Mammary epithelial cell (primary cell): ENCODE measurements at regions not wholly inside any gene's neighbourhood (a gene's known extent, or its start where the extent isn't known, plus 50 kb on each side); places are given as distances from the start of the nearest gene placed in this dataset.
"Not testable (repeated sequence)": the region's sequence is repeated elsewhere in the genome, so short reads cannot be mapped to it uniquely, and the experiment has no call there.

Source experiments
- EZH2 ChIP-seq: IDR thresholded peaks from 2 replicates; pipeline ENCODE4 v1.6.1; 2012; ENCODE audit warnings: low read length, inconsistent platforms, borderline replicate concordance
- TF ChIP-seq, protein P1 (sequence below), 2 donors: IDR thresholded peaks in 1 of 2; conservative IDR thresholded peaks in 1 of 2; 2 replicates each; pipeline ENCODE4 v1.5.1; 2011 to 2012; ENCODE audit warnings: inconsistent platforms in 2 of 2, low read length in 2 of 2, mild to moderate bottlenecking in 2 of 2, control low read depth in 1 of 2, low read depth in 1 of 2; ENCODE audit not compliant: insufficient read depth in 1 of 2; ENCODE audit errors: extremely low read depth in 1 of 2

- TF ChIP-seq EZH2: not testable (repeated sequence)
- TF ChIP-seq, protein P1, sequence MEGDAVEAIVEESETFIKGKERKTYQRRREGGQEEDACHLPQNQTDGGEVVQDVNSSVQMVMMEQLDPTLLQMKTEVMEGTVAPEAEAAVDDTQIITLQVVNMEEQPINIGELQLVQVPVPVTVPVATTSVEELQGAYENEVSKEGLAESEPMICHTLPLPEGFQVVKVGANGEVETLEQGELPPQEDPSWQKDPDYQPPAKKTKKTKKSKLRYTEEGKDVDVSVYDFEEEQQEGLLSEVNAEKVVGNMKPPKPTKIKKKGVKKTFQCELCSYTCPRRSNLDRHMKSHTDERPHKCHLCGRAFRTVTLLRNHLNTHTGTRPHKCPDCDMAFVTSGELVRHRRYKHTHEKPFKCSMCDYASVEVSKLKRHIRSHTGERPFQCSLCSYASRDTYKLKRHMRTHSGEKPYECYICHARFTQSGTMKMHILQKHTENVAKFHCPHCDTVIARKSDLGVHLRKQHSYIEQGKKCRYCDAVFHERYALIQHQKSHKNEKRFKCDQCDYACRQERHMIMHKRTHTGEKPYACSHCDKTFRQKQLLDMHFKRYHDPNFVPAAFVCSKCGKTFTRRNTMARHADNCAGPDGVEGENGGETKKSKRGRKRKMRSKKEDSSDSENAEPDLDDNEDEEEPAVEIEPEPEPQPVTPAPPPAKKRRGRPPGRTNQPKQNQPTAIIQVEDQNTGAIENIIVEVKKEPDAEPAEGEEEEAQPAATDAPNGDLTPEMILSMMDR (conservative IDR thresholded peaks at IDR 0.05 in 1 of 2, IDR thresholded peaks at IDR 0.05 in 1 of 2; ENCODE audit: extremely low read depth in 1 of 2, insufficient read depth in 1 of 2, low read depth in 1 of 2, low read length in 2 of 2): not testable (repeated sequence)
These were observed 187.0 kb upstream of the RTL1 start for GRCh38 chr14:101090478-101090877.
